Activated naive CD4-positive, alpha-beta T cell treated with Interleukin-2 at 50 U/mL for 16 hours (primary cell): ENCODE measurements at regions not wholly inside any gene's neighbourhood (a gene's known extent, or its start where the extent isn't known, plus 50 kb on each side); places are given as distances from the start of the nearest gene placed in this dataset.

Experiments
- DNase-seq: peaks from one replicate; pipeline ENCODE4 v3.0.0-alpha.2; 2020

- no peak for DNase-seq
These were observed 120.1 kb upstream of the TWIST2 start for GRCh38 chr2:238727585-238728329.

- no peak for DNase-seq
These were observed 119.3 kb upstream of the TWIST2 start for GRCh38 chr2:238728330-238729260.

GRCh38 chr2:238729261-238729935, 118.5 kb upstream of the TWIST2 start:
- no peak for DNase-seq

GRCh38 chr2:238730001-238730669, 117.8 kb upstream of the TWIST2 start:
- DNase-seq, result no peak

- DNase-seq, result no peak
These were observed 117.0 kb upstream of the TWIST2 start for GRCh38 chr2:238730881-238731280.

GRCh38 chr2:238731961-238732360, 115.9 kb upstream of the TWIST2 start:
- DNase-seq, result no peak

- DNase-seq, result no peak
These were observed 109.0 kb upstream of the TWIST2 start for GRCh38 chr2:238738917-238739316.

GRCh38 chr2:238739668-238740067, 108.2 kb upstream of the TWIST2 start:
- no peak for DNase-seq

GRCh38 chr2:238741277-238741676, 106.6 kb upstream of the TWIST2 start:
- no peak for DNase-seq

GRCh38 chr2:238742066-238742465, 105.8 kb upstream of the TWIST2 start:
- no peak for DNase-seq

GRCh38 chr2:238742664-238743063, 105.2 kb upstream of the TWIST2 start:
- DNase-seq, result no peak

GRCh38 chr2:238743243-238744065, 104.4 kb upstream of the TWIST2 start:
- no peak for DNase-seq

- no peak for DNase-seq
These were observed 102.9 kb upstream of the TWIST2 start for GRCh38 chr2:238744951-238745350.

GRCh38 chr2:238745997-238746396, 101.9 kb upstream of the TWIST2 start:
- no peak for DNase-seq

GRCh38 chr2:238747114-238747513, 100.8 kb upstream of the TWIST2 start:
- DNase-seq, result no peak

GRCh38 chr2:238747557-238747956, 100.3 kb upstream of the TWIST2 start:
- no peak for DNase-seq

- no peak for DNase-seq
These were observed 97.5 kb upstream of the TWIST2 start for GRCh38 chr2:238750212-238750904.

- no peak for DNase-seq
These were observed 93.6 kb upstream of the TWIST2 start for GRCh38 chr2:238754259-238754658.

- DNase-seq, result no peak
These were observed 86.0 kb upstream of the TWIST2 start for GRCh38 chr2:238761868-238762267.

GRCh38 chr2:238763471-238763995, 84.4 kb upstream of the TWIST2 start:
- DNase-seq, result no peak

- no peak for DNase-seq
These were observed 82.3 kb upstream of the TWIST2 start for GRCh38 chr2:238765590-238765989.
